Activated CD8-positive, alpha-beta memory T cell treated with anti-CD3 and anti-CD28 coated beads for 4 hours (primary cell): ENCODE measurements at regions not wholly inside any gene's neighbourhood (a gene's known extent, or its start where the extent isn't known, plus 50 kb on each side); places are given as distances from the start of the nearest gene placed in this dataset.
"Not testable (repeated sequence)": the region's sequence is repeated elsewhere in the genome, so short reads cannot be mapped to it uniquely, and the experiment has no call there.

Source experiments
- DNase-seq, 2 donors: peaks; one replicate each; pipeline ENCODE4 v3.0.0-alpha.2; 2020; ENCODE audit warnings: low read depth in 2 of 2

- no peak for DNase-seq
Observed at GRCh38 chr16:65375651-65376050, 253.8 kb upstream of the CDH11 start.

GRCh38 chr16:65373097-65373496, 251.2 kb upstream of the CDH11 start:
- no peak for DNase-seq

GRCh38 chr16:65372171-65372570, 250.3 kb upstream of the CDH11 start:
- no peak for DNase-seq

- DNase-seq, result no peak
Observed at GRCh38 chr16:65365732-65366715, 244.2 kb upstream of the CDH11 start.

GRCh38 chr16:65356721-65357120, 234.9 kb upstream of the CDH11 start:
- DNase-seq, result not testable (repeated sequence)

- no peak for DNase-seq
Observed at GRCh38 chr16:65355706-65356105, 233.8 kb upstream of the CDH11 start.

GRCh38 chr16:65353183-65353582, 231.3 kb upstream of the CDH11 start:
- no peak for DNase-seq

- DNase-seq, result no peak
Observed at GRCh38 chr16:65349626-65350025, 227.8 kb upstream of the CDH11 start.

GRCh38 chr16:65343556-65343955, 221.7 kb upstream of the CDH11 start:
- DNase-seq, result no peak

- DNase-seq, result no peak
Observed at GRCh38 chr16:65342231-65342866, 220.5 kb upstream of the CDH11 start.

GRCh38 chr16:65339062-65339461, 217.2 kb upstream of the CDH11 start:
- DNase-seq, result no peak

- DNase-seq, result no peak
Observed at GRCh38 chr16:65336160-65336559, 214.3 kb upstream of the CDH11 start.

GRCh38 chr16:65334081-65334480, 212.2 kb upstream of the CDH11 start:
- no peak for DNase-seq

- no peak for DNase-seq
Observed at GRCh38 chr16:65333283-65333682, 211.4 kb upstream of the CDH11 start.

- no peak for DNase-seq
Observed at GRCh38 chr16:65327346-65327745, 205.5 kb upstream of the CDH11 start.

GRCh38 chr16:65323655-65324237, 201.9 kb upstream of the CDH11 start:
- no peak for DNase-seq

- no peak for DNase-seq
Observed at GRCh38 chr16:65319621-65320231, 197.9 kb upstream of the CDH11 start.

GRCh38 chr16:65318590-65319257, 196.9 kb upstream of the CDH11 start:
- DNase-seq, result no peak

- DNase-seq, result no peak
Observed at GRCh38 chr16:65318138-65318537, 196.3 kb upstream of the CDH11 start.

GRCh38 chr16:65316808-65317207, 194.9 kb upstream of the CDH11 start:
- no peak for DNase-seq

GRCh38 chr16:65315081-65315780, 193.4 kb upstream of the CDH11 start:
- no peak for DNase-seq
